BJ (cell line): ENCODE measurements at regions not wholly inside any gene's neighbourhood (a gene's known extent, or its start where the extent isn't known, plus 50 kb on each side); places are given as distances from the start of the nearest gene placed in this dataset.

Experiments used
- CTCF ChIA-PET: fragments of 350-600 bp; formaldehyde crosslinking; extraction: SDS; loops from one replicate; lab custom pipeline; 2021; ENCODE audit warnings: antibody characterized with exemption, inconsistent platforms; lab: Yijun Ruan, JAX
- POLR2A ChIA-PET: fragments of 300-600 bp; sonication (Branson Sonifier 250); formaldehyde crosslinking; extraction: SDS; loops from one replicate; lab custom pipeline; 2021; ENCODE audit warnings: antibody characterized with exemption; lab: Charles Lee
- DNase-seq: peaks from one replicate; pipeline ENCODE4 v3.0.0-alpha.2; 2011; ENCODE audit warnings: low read depth
- H3K27me3 ChIP-seq: 2 replicates; pipeline ENCODE4 v1.6.0; 2011; ENCODE audit warnings: low read length; ENCODE audit not compliant: control insufficient read depth, insufficient read depth
- H3K36me3 ChIP-seq: 2 replicates; pipeline ENCODE4 v1.5.1; 2011; ENCODE audit warnings: low read length; ENCODE audit not compliant: control insufficient read depth, insufficient read depth
- H3K4me3 ChIP-seq: 2 replicates; pipeline ENCODE4 v1.5.1; 2011; ENCODE audit warnings: low read depth, mild to moderate bottlenecking, control low read depth, low read length
- CTCF ChIP-seq: IDR thresholded peaks from 2 replicates; pipeline ENCODE4 v1.5.1; 2011; ENCODE audit warnings: low read depth, mild to moderate bottlenecking, control low read depth, inconsistent platforms, low read length, moderate library complexity; ENCODE audit not compliant: insufficient read depth

- no peak overlapping the region for H3K4me3 ChIP-seq
Observed at GRCh38 chr10:31754803-31755624, 173.6 kb downstream of the ARHGAP12 start.

GRCh38 chr10:31753681-31754080 is 174.9 kb downstream of the ARHGAP12 start:
- ChIA-PET CTCF (no interaction called here), POLR2A (no interaction called here)
- Histone ChIP-seq H3K27me3 (no peaks in the 10 kb centered on the region), H3K36me3 (no peaks in the 10 kb centered on the region), H3K4me3 (no peak overlapping the region)
- TF ChIP-seq CTCF = no peak
- no peak for DNase-seq

More at GRCh38 chr10:31754803-31755624, 173.6 kb downstream of the ARHGAP12 start:
- Histone ChIP-seq H3K27me3 (no peaks in the 10 kb centered on the region), H3K36me3 (no peaks in the 10 kb centered on the region)
- POLR2A ChIA-PET = interaction anchor here (0.6 kb wide), 1 partner anchor 46 kb away, joined by 3 read pairs; no protein-coding TSS in a partner anchor
- DNase-seq = no peak
- CTCF ChIA-PET = interaction anchor here (1.0 kb wide), 1 partner anchor 57 kb away, joined by 3 read pairs; no protein-coding TSS in a partner anchor
- TF ChIP-seq CTCF = no peak

- DNase-seq = no peak
- H3K27me3 ChIP-seq = no peaks in the 10 kb centered on the region
- H3K36me3 ChIP-seq = no peaks in the 10 kb centered on the region
- no peak for TF ChIP-seq CTCF
- ChIA-PET CTCF (interaction anchor here (4.3 kb wide), 1 partner anchor 12 kb away, joined by 17 read pairs; no protein-coding TSS in a partner anchor), POLR2A (no interaction called here)
- no peak overlapping the region for H3K4me3 ChIP-seq
Observed at GRCh38 chr10:31752170-31752569, 176.5 kb downstream of the ARHGAP12 start.

- Histone ChIP-seq H3K4me3 (no peak overlapping the region), H3K36me3 (no peaks in the 10 kb centered on the region), H3K27me3 (no peaks in the 10 kb centered on the region)
- ChIA-PET POLR2A (no interaction called here), CTCF (interaction anchor here (4.3 kb wide), 1 partner anchor 11 kb away, joined by 17 read pairs; no protein-coding TSS in a partner anchor)
- TF ChIP-seq CTCF = no peak
- DNase-seq = no peak
Observed at GRCh38 chr10:31751738-31752080, 176.9 kb downstream of the ARHGAP12 start.

GRCh38 chr10:31751051-31751737 is 177.4 kb downstream of the ARHGAP12 start:
- CTCF ChIA-PET = interaction anchor here (4.3 kb wide), 1 partner anchor 11 kb away, joined by 17 read pairs; no protein-coding TSS in a partner anchor

More at GRCh38 chr10:31751051-31751737, 177.4 kb downstream of the ARHGAP12 start:
- TF ChIP-seq CTCF = no peak
- Histone ChIP-seq H3K4me3 (no peak overlapping the region), H3K36me3 (no peaks in the 10 kb centered on the region), H3K27me3 (no peaks in the 10 kb centered on the region)
- DNase-seq = no peak
- POLR2A ChIA-PET = no interaction called here
